ENCODE measurements at regions not wholly inside any gene's neighbourhood (a gene's known extent, or its start where the extent isn't known, plus 50 kb on each side); places are given as distances from the start of the nearest gene placed in this dataset.
"Not testable (repeated sequence)": the region's sequence is repeated elsewhere in the genome, so short reads cannot be mapped to it uniquely, and the experiment has no call there.

GRCh38 chrX:98263135-98263534 is 1379.4 kb downstream of the RPA4 start:
- Histone ChIP-seq H3K9me3 (no peaks in the 10 kb centered on the region), H3K36me3 (no peaks in the 10 kb centered on the region), H3K27me3 (no peaks in the 10 kb centered on the region), H3K9ac (ENCODE audit: low read depth in 2 of 2, low read length in 2 of 2) (no peak overlapping the region), H3K27ac (no peak overlapping the region), H3K4me1 (no peaks in the 10 kb centered on the region), H3K4me3 (no peak overlapping the region)
- no peak for TF ChIP-seq CTCF (IDR thresholded peaks at IDR 0.05)
- no peak for DNase-seq
- intact Hi-C loops (cut with DNase I), result no loop called here

- no peak for DNase-seq
These were observed 1406.0 kb downstream of the RPA4 start for GRCh38 chrX:98289726-98290125.

DNA sequence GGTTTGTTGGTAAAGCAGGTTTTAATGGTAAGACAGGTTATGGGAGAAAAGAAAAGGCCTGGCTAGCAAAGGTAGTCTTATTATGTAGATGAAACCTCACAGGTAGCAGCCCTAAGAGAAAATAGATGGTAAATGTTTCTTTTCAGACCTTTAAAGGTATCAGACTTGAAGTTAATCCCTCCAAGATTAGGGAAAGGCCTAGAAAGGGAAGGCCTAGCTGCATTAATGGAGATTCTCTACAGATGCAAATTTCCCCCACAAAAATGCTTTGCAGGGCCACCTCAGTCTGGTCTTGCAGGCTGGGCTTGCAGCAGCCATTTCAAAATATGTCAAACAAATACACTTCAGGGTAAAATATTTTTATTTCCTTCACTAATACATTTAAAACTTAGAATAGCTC is 1410.6 kb downstream of the RPA4 start:
- intact Hi-C loops (cut with DNase I), result no loop called here
- H3K4me3 ChIP-seq, result no peak overlapping the region
- no peak overlapping the region for H3K9ac ChIP-seq (ENCODE audit: low read depth in 2 of 2, low read length in 2 of 2)
- H3K36me3 ChIP-seq, result no peaks in the 10 kb centered on the region
- no peak overlapping the region for H3K27ac ChIP-seq
- no peak for TF ChIP-seq CTCF (IDR thresholded peaks at IDR 0.05)
- H3K4me1 ChIP-seq, result no peaks in the 10 kb centered on the region
- no peak for DNase-seq
- H3K27me3 ChIP-seq, result no peaks in the 10 kb centered on the region
- H3K9me3 ChIP-seq, result no peaks in the 10 kb centered on the region

More at GRCh38 chrX:98289726-98290125, 1406.0 kb downstream of the RPA4 start:
- Histone ChIP-seq H3K4me3 (no peak overlapping the region), H3K36me3 (no peaks in the 10 kb centered on the region), H3K27ac (no peak overlapping the region), H3K9ac (ENCODE audit: low read depth in 2 of 2, low read length in 2 of 2) (no peak overlapping the region), H3K4me1 (no peaks in the 10 kb centered on the region), H3K9me3 (no peaks in the 10 kb centered on the region), H3K27me3 (no peaks in the 10 kb centered on the region)
- intact Hi-C loops (cut with DNase I), result no loop called here
- no peak for TF ChIP-seq CTCF (IDR thresholded peaks at IDR 0.05)

- TF ChIP-seq CTCF (IDR thresholded peaks at IDR 0.05), result no peak
- Histone ChIP-seq H3K36me3 (no peaks in the 10 kb centered on the region), H3K4me1 (no peaks in the 10 kb centered on the region), H3K27ac (no peak overlapping the region), H3K9me3 (no peaks in the 10 kb centered on the region), H3K27me3 (no peaks in the 10 kb centered on the region), H3K4me3 (no peak overlapping the region), H3K9ac (ENCODE audit: low read depth in 2 of 2, low read length in 2 of 2) (no peak overlapping the region)
- DNase-seq, result no peak
- intact Hi-C loops (cut with DNase I), result no loop called here
These were observed 1412.4 kb downstream of the RPA4 start for GRCh38 chrX:98296129-98296528.

DNA sequence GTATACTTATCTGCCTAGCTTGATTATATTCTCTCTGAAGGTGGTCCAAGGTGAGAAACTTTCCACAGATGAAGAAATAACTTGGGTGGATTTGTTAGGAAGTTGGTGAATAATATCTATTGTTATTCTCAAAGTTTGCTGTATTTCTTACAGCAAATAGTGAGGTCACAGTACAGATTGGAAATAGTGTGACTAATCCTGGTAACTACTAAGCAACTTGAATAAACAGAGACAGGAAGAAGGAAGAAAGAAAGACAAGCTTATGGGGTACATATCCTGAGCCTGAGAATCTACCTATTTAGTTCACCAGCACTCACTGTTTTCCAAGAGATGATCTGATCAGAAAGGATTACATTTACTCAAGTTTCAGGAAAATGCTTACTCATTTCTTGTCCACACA is 1416.1 kb downstream of the RPA4 start:
- no peak overlapping the region for H3K4me3 ChIP-seq
- intact Hi-C loops (cut with DNase I), result no loop called here
- no peaks in the 10 kb centered on the region for H3K9me3 ChIP-seq
- no peaks in the 10 kb centered on the region for H3K36me3 ChIP-seq
- H3K4me1 ChIP-seq, result no peaks in the 10 kb centered on the region
- H3K9ac ChIP-seq (ENCODE audit: low read depth in 2 of 2, low read length in 2 of 2), result no peak overlapping the region
- DNase-seq, result no peak
- no peaks in the 10 kb centered on the region for H3K27me3 ChIP-seq
- H3K27ac ChIP-seq, result no peak overlapping the region
- TF ChIP-seq CTCF (IDR thresholded peaks at IDR 0.05), result no peak

GRCh38 chrX:98300536-98300935 is 1416.8 kb downstream of the RPA4 start:
- H3K9me3 ChIP-seq; H3K36me3 ChIP-seq; DNase-seq; intact Hi-C loops (cut with DNase I); H3K9ac ChIP-seq (ENCODE audit: low read depth in 2 of 2, low read length in 2 of 2); H3K4me3 ChIP-seq; H3K4me1 ChIP-seq; H3K27me3 ChIP-seq; H3K27ac ChIP-seq: not testable (repeated sequence)

Data from colonic mucosa (tissue), 4 donors.